ENCODE measurements at regions not wholly inside any gene's neighbourhood (a gene's known extent, or its start where the extent isn't known, plus 50 kb on each side); places are given as distances from the start of the nearest gene placed in this dataset.

GRCh38 chr3:6622260-6622659 is 238.7 kb upstream of the GRM7 start:
- no peak for TF ChIP-seq CTCF (conservative IDR thresholded peaks at IDR 0.05; ENCODE audit: low read depth, low read length)
- no peak for DNase-seq (ENCODE audit: low read depth)
- no peak overlapping the region for H3K4me3 ChIP-seq (ENCODE audit: low read length)

GRCh38 chr3:6622712-6623111 is 238.2 kb upstream of the GRM7 start:
- no peak for DNase-seq (ENCODE audit: low read depth)
- H3K4me3 ChIP-seq (ENCODE audit: low read length), result no peak overlapping the region
- no peak for TF ChIP-seq CTCF (conservative IDR thresholded peaks at IDR 0.05; ENCODE audit: low read depth, low read length)

GRCh38 chr3:6631376-6631775 is 229.5 kb upstream of the GRM7 start:
- no peak overlapping the region for H3K4me3 ChIP-seq (ENCODE audit: low read length)
- no peak for TF ChIP-seq CTCF (conservative IDR thresholded peaks at IDR 0.05; ENCODE audit: low read depth, low read length)

GRCh38 chr3:6640907-6641306 is 220.0 kb upstream of the GRM7 start:
- no peak overlapping the region for H3K4me3 ChIP-seq (ENCODE audit: low read length)
- no peak for DNase-seq (ENCODE audit: low read depth)
- TF ChIP-seq CTCF (conservative IDR thresholded peaks at IDR 0.05; ENCODE audit: low read depth, low read length), result no peak

More at GRCh38 chr3:6631376-6631775, 229.5 kb upstream of the GRM7 start:
- DNase-seq (ENCODE audit: low read depth), result no peak

GRCh38 chr3:6644070-6644929 is 216.6 kb upstream of the GRM7 start:
- H3K4me3 ChIP-seq (ENCODE audit: low read length), result no peak overlapping the region
- no peak for TF ChIP-seq CTCF (conservative IDR thresholded peaks at IDR 0.05; ENCODE audit: low read depth, low read length)
- DNase-seq (ENCODE audit: low read depth), result no peak

GRCh38 chr3:6654670-6655069 is 206.2 kb upstream of the GRM7 start:
- DNase-seq (ENCODE audit: low read depth), result no peak
- TF ChIP-seq CTCF (conservative IDR thresholded peaks at IDR 0.05; ENCODE audit: low read depth, low read length), result no peak
- H3K4me3 ChIP-seq (ENCODE audit: low read length), result no peak overlapping the region

GRCh38 chr3:6655275-6655674 is 205.6 kb upstream of the GRM7 start:
- no peak overlapping the region for H3K4me3 ChIP-seq (ENCODE audit: low read length)
- no peak for TF ChIP-seq CTCF (conservative IDR thresholded peaks at IDR 0.05; ENCODE audit: low read depth, low read length)
- DNase-seq (ENCODE audit: low read depth), result no peak
